ENCODE measurements at regions not wholly inside any gene's neighbourhood (a gene's known extent, or its start where the extent isn't known, plus 50 kb on each side); places are given as distances from the start of the nearest gene placed in this dataset.

- no peak for DNase-seq
- H3K9me3 ChIP-seq = no peaks in the 10 kb centered on the region
- WGBS, 5 donors = 86 to 90% (median 88%) methylated on average over 14 of the region's 14 CpGs
- H3K27ac ChIP-seq = no peak overlapping the region
- no peak for TF ChIP-seq POLR2A (IDR thresholded peaks at IDR 0.05)
- no peak for TF ChIP-seq EP300 (IDR thresholded peaks at IDR 0.05)
- no peak for TF ChIP-seq POLR2AphosphoS5 (IDR thresholded peaks at IDR 0.05)
- H3K4me1 ChIP-seq = no peaks in the 10 kb centered on the region
- no peaks in the 10 kb centered on the region for H3K36me3 ChIP-seq
- intact Hi-C loops (cut with DNase I; ENCODE audit: low total_unique reads) = no loop called here
- H3K27me3 ChIP-seq = peaks cover 0 to 18% (median 0%) of the 10 kb centered on the region in 3 donors
- H3K4me3 ChIP-seq = no peak overlapping the region
Observed at GRCh38 chr5:179411161-179411841, 66.0 kb upstream of the ADAMTS2 start.

DNA sequence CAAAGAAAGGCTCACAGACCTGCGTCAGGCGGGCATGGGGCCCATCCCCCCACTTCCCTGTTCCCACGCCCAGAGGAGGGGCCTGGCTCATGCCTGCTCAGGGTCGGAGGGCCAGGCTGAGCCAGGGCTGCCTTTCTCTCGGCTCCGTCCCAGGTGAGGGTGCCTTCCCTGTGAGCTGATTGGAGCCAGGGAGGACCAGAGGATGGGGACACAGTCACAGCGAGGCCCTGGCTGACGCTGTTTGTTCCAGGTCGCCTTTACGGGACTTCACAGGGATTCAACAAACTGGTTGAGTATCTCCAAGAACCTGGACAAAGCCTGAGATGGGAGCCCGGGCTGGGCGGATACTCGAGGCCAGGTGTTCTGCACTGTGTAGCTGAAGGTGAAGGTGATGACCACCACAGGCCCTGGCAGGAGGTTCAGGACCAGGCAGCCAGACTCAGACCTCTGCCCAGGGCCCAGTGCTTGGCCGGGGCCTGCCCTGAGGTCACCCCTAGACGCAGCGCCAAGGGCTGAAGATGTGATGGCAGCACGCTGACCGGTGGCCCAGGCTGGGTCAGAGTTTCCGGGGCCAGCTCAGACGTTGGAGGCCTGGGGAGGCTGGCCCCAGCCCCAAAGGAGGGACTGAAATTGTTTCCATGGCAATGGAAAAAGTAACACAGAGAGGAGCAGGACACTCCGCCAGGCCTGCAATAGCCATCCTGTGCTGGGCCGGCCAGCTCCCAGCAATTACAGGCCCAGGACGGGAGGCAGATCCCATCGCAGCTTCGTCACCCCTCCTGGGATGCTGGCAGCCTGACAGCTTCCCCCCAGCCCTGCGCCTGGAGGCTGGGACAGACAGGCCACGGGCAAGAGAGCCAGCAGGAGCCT lies 65.3 kb upstream of the ADAMTS2 start:
- H3K27ac ChIP-seq = no peak overlapping the region
- intact Hi-C loops (cut with DNase I; ENCODE audit: low total_unique reads) = no loop called here
- no peaks in the 10 kb centered on the region for H3K4me1 ChIP-seq
- peak in 1 of 2 donors; percentile 38 for DNase-seq
- WGBS, 5 donors = 82 to 87% (median 86%) methylated on average over 18 to 27 of the region's 27 CpGs
- H3K9me3 ChIP-seq = no peaks in the 10 kb centered on the region
- no peaks in the 10 kb centered on the region for H3K36me3 ChIP-seq
- peaks cover 0 to 10% (median 0%) of the 10 kb centered on the region in 3 donors for H3K27me3 ChIP-seq
- H3K4me3 ChIP-seq = no peak overlapping the region
- TF ChIP-seq, protein P1, sequence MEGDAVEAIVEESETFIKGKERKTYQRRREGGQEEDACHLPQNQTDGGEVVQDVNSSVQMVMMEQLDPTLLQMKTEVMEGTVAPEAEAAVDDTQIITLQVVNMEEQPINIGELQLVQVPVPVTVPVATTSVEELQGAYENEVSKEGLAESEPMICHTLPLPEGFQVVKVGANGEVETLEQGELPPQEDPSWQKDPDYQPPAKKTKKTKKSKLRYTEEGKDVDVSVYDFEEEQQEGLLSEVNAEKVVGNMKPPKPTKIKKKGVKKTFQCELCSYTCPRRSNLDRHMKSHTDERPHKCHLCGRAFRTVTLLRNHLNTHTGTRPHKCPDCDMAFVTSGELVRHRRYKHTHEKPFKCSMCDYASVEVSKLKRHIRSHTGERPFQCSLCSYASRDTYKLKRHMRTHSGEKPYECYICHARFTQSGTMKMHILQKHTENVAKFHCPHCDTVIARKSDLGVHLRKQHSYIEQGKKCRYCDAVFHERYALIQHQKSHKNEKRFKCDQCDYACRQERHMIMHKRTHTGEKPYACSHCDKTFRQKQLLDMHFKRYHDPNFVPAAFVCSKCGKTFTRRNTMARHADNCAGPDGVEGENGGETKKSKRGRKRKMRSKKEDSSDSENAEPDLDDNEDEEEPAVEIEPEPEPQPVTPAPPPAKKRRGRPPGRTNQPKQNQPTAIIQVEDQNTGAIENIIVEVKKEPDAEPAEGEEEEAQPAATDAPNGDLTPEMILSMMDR (IDR thresholded peaks at IDR 0.05) = no peak
- TF ChIP-seq POLR2AphosphoS5 (IDR thresholded peaks at IDR 0.05) (no peak), POLR2A (IDR thresholded peaks at IDR 0.05) (no peak), EP300 (IDR thresholded peaks at IDR 0.05) (no peak)

GRCh38 chr5:179409806-179410205 lies 64.5 kb upstream of the ADAMTS2 start:
- H3K27ac ChIP-seq = no peak overlapping the region
- peaks cover 0 to 3% (median 0%) of the 10 kb centered on the region in 3 donors for H3K27me3 ChIP-seq
- DNase-seq = no peak
- H3K36me3 ChIP-seq = no peaks in the 10 kb centered on the region
- H3K9me3 ChIP-seq = no peaks in the 10 kb centered on the region
- no peaks in the 10 kb centered on the region for H3K4me1 ChIP-seq
- TF ChIP-seq POLR2A (IDR thresholded peaks at IDR 0.05) (no peak), POLR2AphosphoS5 (IDR thresholded peaks at IDR 0.05) (no peak), EP300 (IDR thresholded peaks at IDR 0.05) (no peak)
- TF ChIP-seq, protein P1 (IDR thresholded peaks at IDR 0.05) = no peak
- intact Hi-C loops (cut with DNase I; ENCODE audit: low total_unique reads) = no loop called here
- H3K4me3 ChIP-seq = no peak overlapping the region
- WGBS, 5 donors = 84 to 97% (median 92%) methylated on average over 5 to 7 of the region's 7 CpGs

DNA sequence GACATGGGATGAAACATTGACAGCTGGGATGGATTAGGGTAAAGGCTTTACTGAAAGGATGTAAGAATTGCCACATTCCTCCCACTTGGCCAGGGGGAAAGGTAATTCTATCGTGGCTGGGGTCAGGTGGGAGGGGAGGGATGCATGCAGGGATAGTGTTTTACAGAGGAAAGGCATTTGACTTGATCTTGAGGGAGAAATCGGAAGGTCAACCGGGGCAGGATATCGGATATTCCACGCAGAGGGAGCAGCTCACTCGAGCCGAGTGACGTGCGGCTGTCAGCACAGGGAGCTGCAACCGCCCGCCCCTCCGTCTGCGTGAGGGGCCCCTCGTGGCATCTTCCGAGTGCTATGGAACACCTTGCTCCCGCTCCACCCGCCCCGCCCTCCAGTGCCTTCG lies 63.4 kb upstream of the ADAMTS2 start:
- DNase-seq = no peak
- Histone ChIP-seq H3K9me3 (no peaks in the 10 kb centered on the region), H3K4me1 (no peaks in the 10 kb centered on the region), H3K27me3 (no peaks in the 10 kb centered on the region), H3K36me3 (no peaks in the 10 kb centered on the region), H3K27ac (no peak overlapping the region), H3K4me3 (no peak overlapping the region)
- TF ChIP-seq EP300 (IDR thresholded peaks at IDR 0.05) (no peak), POLR2AphosphoS5 (IDR thresholded peaks at IDR 0.05) (no peak), POLR2A (IDR thresholded peaks at IDR 0.05) (no peak)
- TF ChIP-seq, protein P1 (IDR thresholded peaks at IDR 0.05) = no peak
- intact Hi-C loops (cut with DNase I; ENCODE audit: low total_unique reads) = no loop called here
- WGBS, 5 donors = 74 to 86% (median 84%) methylated on average over 19 of the region's 19 CpGs

All from stomach (tissue), 8 donors.